ENCODE measurements at regions not wholly inside any gene's neighbourhood (a gene's known extent, or its start where the extent isn't known, plus 50 kb on each side); places are given as distances from the start of the nearest gene placed in this dataset.

DNA sequence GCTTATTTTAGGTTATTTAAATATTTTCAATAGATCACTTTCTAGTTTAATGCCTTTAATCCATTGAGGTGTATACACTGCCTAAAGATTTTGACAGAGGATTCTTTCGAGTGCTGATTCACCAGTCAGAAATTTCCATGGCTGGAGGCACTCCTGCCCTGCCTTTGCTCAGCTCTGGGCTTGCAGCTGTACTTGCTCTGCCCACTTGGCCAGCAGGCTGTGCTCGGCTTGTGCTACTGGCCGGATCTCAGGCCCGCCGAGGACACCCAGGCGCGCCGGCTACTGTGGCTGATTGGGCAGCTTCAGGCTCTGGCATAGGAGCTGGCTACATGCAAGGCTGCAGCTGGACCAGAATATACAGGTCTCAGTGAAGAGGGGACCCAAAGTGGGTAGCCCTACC is 675.1 kb upstream of the MMS22L start (continued):
- TF ChIP-seq, protein P1, sequence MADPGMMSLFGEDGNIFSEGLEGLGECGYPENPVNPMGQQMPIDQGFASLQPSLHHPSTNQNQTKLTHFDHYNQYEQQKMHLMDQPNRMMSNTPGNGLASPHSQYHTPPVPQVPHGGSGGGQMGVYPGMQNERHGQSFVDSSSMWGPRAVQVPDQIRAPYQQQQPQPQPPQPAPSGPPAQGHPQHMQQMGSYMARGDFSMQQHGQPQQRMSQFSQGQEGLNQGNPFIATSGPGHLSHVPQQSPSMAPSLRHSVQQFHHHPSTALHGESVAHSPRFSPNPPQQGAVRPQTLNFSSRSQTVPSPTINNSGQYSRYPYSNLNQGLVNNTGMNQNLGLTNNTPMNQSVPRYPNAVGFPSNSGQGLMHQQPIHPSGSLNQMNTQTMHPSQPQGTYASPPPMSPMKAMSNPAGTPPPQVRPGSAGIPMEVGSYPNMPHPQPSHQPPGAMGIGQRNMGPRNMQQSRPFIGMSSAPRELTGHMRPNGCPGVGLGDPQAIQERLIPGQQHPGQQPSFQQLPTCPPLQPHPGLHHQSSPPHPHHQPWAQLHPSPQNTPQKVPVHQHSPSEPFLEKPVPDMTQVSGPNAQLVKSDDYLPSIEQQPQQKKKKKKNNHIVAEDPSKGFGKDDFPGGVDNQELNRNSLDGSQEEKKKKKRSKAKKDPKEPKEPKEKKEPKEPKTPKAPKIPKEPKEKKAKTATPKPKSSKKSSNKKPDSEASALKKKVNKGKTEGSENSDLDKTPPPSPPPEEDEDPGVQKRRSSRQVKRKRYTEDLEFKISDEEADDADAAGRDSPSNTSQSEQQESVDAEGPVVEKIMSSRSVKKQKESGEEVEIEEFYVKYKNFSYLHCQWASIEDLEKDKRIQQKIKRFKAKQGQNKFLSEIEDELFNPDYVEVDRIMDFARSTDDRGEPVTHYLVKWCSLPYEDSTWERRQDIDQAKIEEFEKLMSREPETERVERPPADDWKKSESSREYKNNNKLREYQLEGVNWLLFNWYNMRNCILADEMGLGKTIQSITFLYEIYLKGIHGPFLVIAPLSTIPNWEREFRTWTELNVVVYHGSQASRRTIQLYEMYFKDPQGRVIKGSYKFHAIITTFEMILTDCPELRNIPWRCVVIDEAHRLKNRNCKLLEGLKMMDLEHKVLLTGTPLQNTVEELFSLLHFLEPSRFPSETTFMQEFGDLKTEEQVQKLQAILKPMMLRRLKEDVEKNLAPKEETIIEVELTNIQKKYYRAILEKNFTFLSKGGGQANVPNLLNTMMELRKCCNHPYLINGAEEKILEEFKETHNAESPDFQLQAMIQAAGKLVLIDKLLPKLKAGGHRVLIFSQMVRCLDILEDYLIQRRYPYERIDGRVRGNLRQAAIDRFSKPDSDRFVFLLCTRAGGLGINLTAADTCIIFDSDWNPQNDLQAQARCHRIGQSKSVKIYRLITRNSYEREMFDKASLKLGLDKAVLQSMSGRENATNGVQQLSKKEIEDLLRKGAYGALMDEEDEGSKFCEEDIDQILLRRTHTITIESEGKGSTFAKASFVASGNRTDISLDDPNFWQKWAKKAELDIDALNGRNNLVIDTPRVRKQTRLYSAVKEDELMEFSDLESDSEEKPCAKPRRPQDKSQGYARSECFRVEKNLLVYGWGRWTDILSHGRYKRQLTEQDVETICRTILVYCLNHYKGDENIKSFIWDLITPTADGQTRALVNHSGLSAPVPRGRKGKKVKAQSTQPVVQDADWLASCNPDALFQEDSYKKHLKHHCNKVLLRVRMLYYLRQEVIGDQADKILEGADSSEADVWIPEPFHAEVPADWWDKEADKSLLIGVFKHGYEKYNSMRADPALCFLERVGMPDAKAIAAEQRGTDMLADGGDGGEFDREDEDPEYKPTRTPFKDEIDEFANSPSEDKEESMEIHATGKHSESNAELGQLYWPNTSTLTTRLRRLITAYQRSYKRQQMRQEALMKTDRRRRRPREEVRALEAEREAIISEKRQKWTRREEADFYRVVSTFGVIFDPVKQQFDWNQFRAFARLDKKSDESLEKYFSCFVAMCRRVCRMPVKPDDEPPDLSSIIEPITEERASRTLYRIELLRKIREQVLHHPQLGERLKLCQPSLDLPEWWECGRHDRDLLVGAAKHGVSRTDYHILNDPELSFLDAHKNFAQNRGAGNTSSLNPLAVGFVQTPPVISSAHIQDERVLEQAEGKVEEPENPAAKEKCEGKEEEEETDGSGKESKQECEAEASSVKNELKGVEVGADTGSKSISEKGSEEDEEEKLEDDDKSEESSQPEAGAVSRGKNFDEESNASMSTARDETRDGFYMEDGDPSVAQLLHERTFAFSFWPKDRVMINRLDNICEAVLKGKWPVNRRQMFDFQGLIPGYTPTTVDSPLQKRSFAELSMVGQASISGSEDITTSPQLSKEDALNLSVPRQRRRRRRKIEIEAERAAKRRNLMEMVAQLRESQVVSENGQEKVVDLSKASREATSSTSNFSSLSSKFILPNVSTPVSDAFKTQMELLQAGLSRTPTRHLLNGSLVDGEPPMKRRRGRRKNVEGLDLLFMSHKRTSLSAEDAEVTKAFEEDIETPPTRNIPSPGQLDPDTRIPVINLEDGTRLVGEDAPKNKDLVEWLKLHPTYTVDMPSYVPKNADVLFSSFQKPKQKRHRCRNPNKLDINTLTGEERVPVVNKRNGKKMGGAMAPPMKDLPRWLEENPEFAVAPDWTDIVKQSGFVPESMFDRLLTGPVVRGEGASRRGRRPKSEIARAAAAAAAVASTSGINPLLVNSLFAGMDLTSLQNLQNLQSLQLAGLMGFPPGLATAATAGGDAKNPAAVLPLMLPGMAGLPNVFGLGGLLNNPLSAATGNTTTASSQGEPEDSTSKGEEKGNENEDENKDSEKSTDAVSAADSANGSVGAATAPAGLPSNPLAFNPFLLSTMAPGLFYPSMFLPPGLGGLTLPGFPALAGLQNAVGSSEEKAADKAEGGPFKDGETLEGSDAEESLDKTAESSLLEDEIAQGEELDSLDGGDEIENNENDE (IDR thresholded peaks at IDR 0.05; ENCODE audit: insufficient replicate concordance, low read length) = no peak
- TF ChIP-seq MAFK (IDR thresholded peaks at IDR 0.05; ENCODE audit: low read depth, low read length) (no peak), GTF2F1 (IDR thresholded peaks at IDR 0.05; ENCODE audit: borderline replicate concordance, low read depth, low read length) (no peak), SP1 (IDR thresholded peaks at IDR 0.05; ENCODE audit: low read depth, low read length) (no peak), SP4 (IDR thresholded peaks at IDR 0.05; ENCODE audit: low read length) (no peak), CBX8 (IDR thresholded peaks at IDR 0.05; ENCODE audit: borderline replicate concordance, low read depth, low read length) (no peak), TBP (IDR thresholded peaks at IDR 0.05; ENCODE audit: low read depth, low read length) (peak; percentile 36; the same call in 1 of the 2 replicates)
- TF ChIP-seq, protein P2, sequence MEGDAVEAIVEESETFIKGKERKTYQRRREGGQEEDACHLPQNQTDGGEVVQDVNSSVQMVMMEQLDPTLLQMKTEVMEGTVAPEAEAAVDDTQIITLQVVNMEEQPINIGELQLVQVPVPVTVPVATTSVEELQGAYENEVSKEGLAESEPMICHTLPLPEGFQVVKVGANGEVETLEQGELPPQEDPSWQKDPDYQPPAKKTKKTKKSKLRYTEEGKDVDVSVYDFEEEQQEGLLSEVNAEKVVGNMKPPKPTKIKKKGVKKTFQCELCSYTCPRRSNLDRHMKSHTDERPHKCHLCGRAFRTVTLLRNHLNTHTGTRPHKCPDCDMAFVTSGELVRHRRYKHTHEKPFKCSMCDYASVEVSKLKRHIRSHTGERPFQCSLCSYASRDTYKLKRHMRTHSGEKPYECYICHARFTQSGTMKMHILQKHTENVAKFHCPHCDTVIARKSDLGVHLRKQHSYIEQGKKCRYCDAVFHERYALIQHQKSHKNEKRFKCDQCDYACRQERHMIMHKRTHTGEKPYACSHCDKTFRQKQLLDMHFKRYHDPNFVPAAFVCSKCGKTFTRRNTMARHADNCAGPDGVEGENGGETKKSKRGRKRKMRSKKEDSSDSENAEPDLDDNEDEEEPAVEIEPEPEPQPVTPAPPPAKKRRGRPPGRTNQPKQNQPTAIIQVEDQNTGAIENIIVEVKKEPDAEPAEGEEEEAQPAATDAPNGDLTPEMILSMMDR (IDR thresholded peaks at IDR 0.05; ENCODE audit: control extremely low read depth in 1 of 3, insufficient read depth in 1 of 3, low read depth in 1 of 3, low read length in 3 of 3) = peak in 2 of 3 experiments; percentile 12 to 16; a peak in 1 of 4 replicates
- TF ChIP-seq, protein P3, sequence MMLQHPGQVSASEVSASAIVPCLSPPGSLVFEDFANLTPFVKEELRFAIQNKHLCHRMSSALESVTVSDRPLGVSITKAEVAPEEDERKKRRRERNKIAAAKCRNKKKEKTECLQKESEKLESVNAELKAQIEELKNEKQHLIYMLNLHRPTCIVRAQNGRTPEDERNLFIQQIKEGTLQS (IDR thresholded peaks at IDR 0.05; ENCODE audit: insufficient read depth, low read depth, low read length) = no peak
